ENCODE measurements at regions not wholly inside any gene's neighbourhood (a gene's known extent, or its start where the extent isn't known, plus 50 kb on each side); places are given as distances from the start of the nearest gene placed in this dataset.

GRCh38 chr11:112555491-112556364, 295.1 kb upstream of the PLET1 start:
- H2AFZ ChIP-seq (ENCODE audit: low read depth, low read length, poor library complexity, severe bottlenecking): no peak overlapping the region
- no peak overlapping the region for H3K9ac ChIP-seq (ENCODE audit: low read length)
- H3K4me1 ChIP-seq (ENCODE audit: control insufficient read depth in 1 of 2, insufficient read depth in 2 of 2, low read length in 2 of 2): no peaks in the 10 kb centered on the region
- ChIA-PET CTCF (interaction anchor here (0.5 to 2.6 kb wide), 17 partner anchors 9 to 734 kb away, joined by 3 to 12 read pairs (median 4); no protein-coding TSS in a partner anchor), RAD21 (ENCODE audit: low non-redundant PET in 1 of 2, low total read pairs in 2 of 2, uncharacterized antibody in 2 of 2, unreplicated experiment in 2 of 2) (no interaction called here), POLR2A (no interaction called here)
- H4K20me1 ChIP-seq (ENCODE audit: insufficient read depth): no peaks in the 10 kb centered on the region
- no peak overlapping the region for H3K4me2 ChIP-seq (ENCODE audit: low read length)
- intact Hi-C loops (cut with micrococcal nuclease): loop anchor here (1.0 kb wide), 1 partner anchor 265 kb away; no protein-coding TSS in a partner anchor
- no TSS peak for BruUV-seq (replicated peaks)
- H3K4me3 ChIP-seq (replicated peaks in 1 of 2; ENCODE audit: low read depth in 1 of 2, low read length in 2 of 2): no peak overlapping the region
- TF ChIP-seq CTCF (IDR thresholded peaks at IDR 0.05 in 2 of 3, conservative IDR thresholded peaks at IDR 0.05 in 1 of 3; ENCODE audit: borderline replicate concordance in 1 of 3, insufficient read depth in 1 of 3, low read depth in 2 of 3, low read length in 2 of 3) (peak; percentile 50 to 85 (median 72); a peak in 5 of 6 replicates), JUND (IDR thresholded peaks at IDR 0.05) (no peak), MAX (IDR thresholded peaks at IDR 0.05) (no peak), ZNF274 (IDR thresholded peaks at IDR 0.05; ENCODE audit: low read depth, low read length) (no peak), ZBTB33 (IDR thresholded peaks at IDR 0.05; ENCODE audit: extremely low read depth, insufficient replicate concordance, low read length) (no peak), ZFX (IDR thresholded peaks at IDR 0.05) (no peak), FOSL1 (IDR thresholded peaks at IDR 0.05; ENCODE audit: low read depth) (no peak), CEBPB (IDR thresholded peaks at IDR 0.05; ENCODE audit: low read depth) (no peak), RAD21 (IDR thresholded peaks at IDR 0.05; ENCODE audit: low read depth) (peak; percentile 56), POLR2A (IDR thresholded peaks at IDR 0.05; ENCODE audit: borderline replicate concordance, extremely low read depth, insufficient read depth, insufficient read length) (no peak)
- no peaks in the 10 kb centered on the region for H3K9me2 ChIP-seq (ENCODE audit: insufficient read depth)
- H3K79me2 ChIP-seq (ENCODE audit: insufficient read depth, low read length): no peaks in the 10 kb centered on the region
- peaks cover 19% of the 10 kb centered on the region; the same call in 1 of the 2 replicates for H3K27me3 ChIP-seq (ENCODE audit: insufficient read depth, low read length)
- no peaks in the 10 kb centered on the region for H3K36me3 ChIP-seq (ENCODE audit: control insufficient read depth in 1 of 2, insufficient read depth in 2 of 2, low read length in 2 of 2)
- peak; percentile 8 for DNase-seq (ENCODE audit: low read depth, low spot score)
- H3K9me3 ChIP-seq (ENCODE audit: control insufficient read depth in 1 of 2, insufficient read depth in 1 of 2, low read depth in 1 of 2, low read length in 2 of 2): no peaks in the 10 kb centered on the region
- H3K27ac ChIP-seq (ENCODE audit: low read depth, low read length): no peak overlapping the region
- peak; percentile 89 for ATAC-seq

All from HCT116 (cell line).